Fibroblast of skin of right biceps (primary cell): ENCODE measurements at regions not wholly inside any gene's neighbourhood (a gene's known extent, or its start where the extent isn't known, plus 50 kb on each side); places are given as distances from the start of the nearest gene placed in this dataset.
"Not testable (repeated sequence)": the region's sequence is repeated elsewhere in the genome, so short reads cannot be mapped to it uniquely, and the experiment has no call there.

Experiments used
- DNase-seq: peaks from one replicate; pipeline ENCODE4 v3.0.0-alpha.2; 2013

GRCh38 chr2:156781677-156782076 is 345.5 kb downstream of the GPD2 start:
- DNase-seq = not testable (repeated sequence)

- DNase-seq = no peak
Measured at GRCh38 chr2:156784020-156784701, 348.0 kb downstream of the GPD2 start.

- no peak for DNase-seq
Measured at GRCh38 chr2:156787517-156787916, 351.3 kb downstream of the GPD2 start.

- no peak for DNase-seq
Measured at GRCh38 chr2:156790343-156791037, 354.3 kb downstream of the GPD2 start.

GRCh38 chr2:156792242-156792840 is 356.2 kb downstream of the GPD2 start:
- DNase-seq = no peak

GRCh38 chr2:156797832-156798231 is 361.7 kb downstream of the GPD2 start:
- no peak for DNase-seq

- no peak for DNase-seq
Measured at GRCh38 chr2:156800065-156800653, 364.0 kb downstream of the GPD2 start.

- DNase-seq = no peak
Measured at GRCh38 chr2:156800781-156801361, 364.7 kb downstream of the GPD2 start.

- no peak for DNase-seq
Measured at GRCh38 chr2:156803243-156803642, 367.1 kb downstream of the GPD2 start.

- no peak for DNase-seq
Measured at GRCh38 chr2:156803967-156804366, 367.8 kb downstream of the GPD2 start.

GRCh38 chr2:156810094-156810493 is 373.9 kb downstream of the GPD2 start:
- DNase-seq = no peak

GRCh38 chr2:156812496-156812895 is 376.3 kb downstream of the GPD2 start:
- no peak for DNase-seq

- no peak for DNase-seq
Measured at GRCh38 chr2:156817430-156817829, 381.3 kb downstream of the GPD2 start.

- no peak for DNase-seq
Measured at GRCh38 chr2:156818221-156818620, 382.0 kb downstream of the GPD2 start.

- DNase-seq = peak; percentile 57
Measured at GRCh38 chr2:156818944-156819343, 382.8 kb downstream of the GPD2 start.

- peak; percentile 88 for DNase-seq
Measured at GRCh38 chr2:156826341-156826933, 390.3 kb downstream of the GPD2 start.

GRCh38 chr2:156834431-156834830 is 398.3 kb downstream of the GPD2 start:
- no peak for DNase-seq

GRCh38 chr2:156837635-156838370 is 401.6 kb downstream of the GPD2 start:
- peak; percentile 5 for DNase-seq

- DNase-seq = no peak
Measured at GRCh38 chr2:156841321-156841720, 405.1 kb downstream of the GPD2 start.

- DNase-seq = no peak
Measured at GRCh38 chr2:156845806-156846558, 409.8 kb downstream of the GPD2 start.

GRCh38 chr2:156852210-156852609 is 405.3 kb upstream of the GALNT5 start:
- no peak for DNase-seq

GRCh38 chr2:156852681-156853080 is 404.8 kb upstream of the GALNT5 start:
- DNase-seq = no peak
